ENCODE measurements at regions not wholly inside any gene's neighbourhood (a gene's known extent, or its start where the extent isn't known, plus 50 kb on each side); places are given as distances from the start of the nearest gene placed in this dataset.

DNA sequence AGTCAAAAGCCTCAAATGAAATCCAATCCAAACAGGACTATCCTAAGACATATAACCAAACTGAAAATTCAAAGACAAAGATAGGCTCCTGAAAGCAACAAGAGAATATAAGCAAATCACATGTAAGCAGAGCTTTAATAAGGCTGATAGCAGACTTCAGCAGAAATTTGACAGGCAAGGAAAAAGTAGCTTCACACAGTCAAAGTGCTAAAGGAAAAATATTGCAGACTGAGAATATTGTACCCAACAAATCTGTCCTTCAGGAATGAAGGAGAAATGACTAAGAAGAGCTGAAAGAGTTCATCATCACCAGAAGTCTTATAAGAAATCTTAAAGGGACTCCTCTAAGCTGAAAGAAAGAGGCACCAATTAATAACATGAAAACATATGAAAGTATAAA is 150.0 kb downstream of the EVA1A start:
- no peaks in the 10 kb centered on the region for H3K27me3 ChIP-seq (ENCODE audit: control insufficient read depth in 2 of 2, insufficient read depth in 2 of 2, low read length in 2 of 2)
- ATAC-seq: no peak

More for the DNA sequence above, 150.0 kb downstream of the EVA1A start:
- in situ Hi-C loops (cut with MboI): no loop called here
- Histone ChIP-seq H3K4me1 (replicated peaks in 1 of 2; ENCODE audit: control insufficient read depth in 2 of 2, insufficient read depth in 2 of 2, low read length in 2 of 2) (no peaks in the 10 kb centered on the region), H3K36me3 (ENCODE audit: control insufficient read depth, insufficient read depth, low read length) (no peaks in the 10 kb centered on the region), H3K4me2 (ENCODE audit: insufficient read depth, low read length) (no peak overlapping the region), H3K9ac (ENCODE audit: insufficient read depth in 1 of 2, low read depth in 2 of 2, low read length in 2 of 2) (no peak overlapping the region), H3K9me3 (replicated peaks; ENCODE audit: control insufficient read depth, insufficient read depth, low read depth, low read length) (no peaks in the 10 kb centered on the region), H3K27ac (ENCODE audit: extremely low read depth, low read depth, low read length) (no peak overlapping the region), H2AFZ (ENCODE audit: low read depth, low read length) (no peak overlapping the region), H3K79me2 (ENCODE audit: control insufficient read depth, insufficient read depth, low read length) (no peaks in the 10 kb centered on the region), H3K9me1 (ENCODE audit: control insufficient read depth, insufficient read depth, low read length) (no peaks in the 10 kb centered on the region), H4K20me1 (replicated peaks; ENCODE audit: control insufficient read depth, insufficient read depth, low read length) (no peaks in the 10 kb centered on the region), H3K4me3 (no peak overlapping the region)
- POLR2A ChIA-PET: no interaction called here
- no TSS peak for BruUV-seq (replicated peaks)
- no peak for FAIRE-seq
- TF ChIP-seq MAFK (IDR thresholded peaks at IDR 0.05; ENCODE audit: low read length) (no peak), MAFF (IDR thresholded peaks at IDR 0.05; ENCODE audit: low read length) (no peak), EP400 (IDR thresholded peaks at IDR 0.05) (no peak), RCOR1 (IDR thresholded peaks at IDR 0.05; ENCODE audit: borderline replicate concordance in 1 of 2, low read depth in 2 of 2, low read length in 2 of 2) (no peak), RFX5 (IDR thresholded peaks at IDR 0.05; ENCODE audit: low read depth, low read length) (no peak), TEAD4 (IDR thresholded peaks at IDR 0.05; ENCODE audit: low read length) (no peak), TEAD4 (CRISPR knock-in tag; IDR thresholded peaks at IDR 0.05; ENCODE audit: borderline replicate concordance) (no peak), CBFA2T3 (IDR thresholded peaks at IDR 0.05) (no peak), TBL1XR1 (IDR thresholded peaks at IDR 0.05; ENCODE audit: low read length in 2 of 2) (no peak), SLC30A9 (CRISPR knock-in tag; IDR thresholded peaks at IDR 0.05) (no peak), EZH2 (IDR thresholded peaks at IDR 0.05; ENCODE audit: borderline replicate concordance, low read depth, low read length) (no peak)
- TF ChIP-seq, protein P1, sequence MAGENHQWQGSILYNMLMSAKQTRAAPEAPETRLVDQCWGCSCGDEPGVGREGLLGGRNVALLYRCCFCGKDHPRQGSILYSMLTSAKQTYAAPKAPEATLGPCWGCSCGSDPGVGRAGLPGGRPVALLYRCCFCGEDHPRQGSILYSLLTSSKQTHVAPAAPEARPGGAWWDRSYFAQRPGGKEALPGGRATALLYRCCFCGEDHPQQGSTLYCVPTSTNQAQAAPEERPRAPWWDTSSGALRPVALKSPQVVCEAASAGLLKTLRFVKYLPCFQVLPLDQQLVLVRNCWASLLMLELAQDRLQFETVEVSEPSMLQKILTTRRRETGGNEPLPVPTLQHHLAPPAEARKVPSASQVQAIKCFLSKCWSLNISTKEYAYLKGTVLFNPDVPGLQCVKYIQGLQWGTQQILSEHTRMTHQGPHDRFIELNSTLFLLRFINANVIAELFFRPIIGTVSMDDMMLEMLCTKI (IDR thresholded peaks at IDR 0.05; ENCODE audit: partially characterized antibody): no peak
- TF ChIP-seq, protein P2, sequence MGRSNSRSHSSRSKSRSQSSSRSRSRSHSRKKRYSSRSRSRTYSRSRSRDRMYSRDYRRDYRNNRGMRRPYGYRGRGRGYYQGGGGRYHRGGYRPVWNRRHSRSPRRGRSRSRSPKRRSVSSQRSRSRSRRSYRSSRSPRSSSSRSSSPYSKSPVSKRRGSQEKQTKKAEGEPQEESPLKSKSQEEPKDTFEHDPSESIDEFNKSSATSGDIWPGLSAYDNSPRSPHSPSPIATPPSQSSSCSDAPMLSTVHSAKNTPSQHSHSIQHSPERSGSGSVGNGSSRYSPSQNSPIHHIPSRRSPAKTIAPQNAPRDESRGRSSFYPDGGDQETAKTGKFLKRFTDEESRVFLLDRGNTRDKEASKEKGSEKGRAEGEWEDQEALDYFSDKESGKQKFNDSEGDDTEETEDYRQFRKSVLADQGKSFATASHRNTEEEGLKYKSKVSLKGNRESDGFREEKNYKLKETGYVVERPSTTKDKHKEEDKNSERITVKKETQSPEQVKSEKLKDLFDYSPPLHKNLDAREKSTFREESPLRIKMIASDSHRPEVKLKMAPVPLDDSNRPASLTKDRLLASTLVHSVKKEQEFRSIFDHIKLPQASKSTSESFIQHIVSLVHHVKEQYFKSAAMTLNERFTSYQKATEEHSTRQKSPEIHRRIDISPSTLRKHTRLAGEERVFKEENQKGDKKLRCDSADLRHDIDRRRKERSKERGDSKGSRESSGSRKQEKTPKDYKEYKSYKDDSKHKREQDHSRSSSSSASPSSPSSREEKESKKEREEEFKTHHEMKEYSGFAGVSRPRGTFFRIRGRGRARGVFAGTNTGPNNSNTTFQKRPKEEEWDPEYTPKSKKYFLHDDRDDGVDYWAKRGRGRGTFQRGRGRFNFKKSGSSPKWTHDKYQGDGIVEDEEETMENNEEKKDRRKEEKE (IDR thresholded peaks at IDR 0.05; ENCODE audit: borderline replicate concordance in 1 of 2, control insufficient read depth in 1 of 2, low read depth in 2 of 2, low read length in 1 of 2): no peak
- DNase-seq (ENCODE audit: extremely low read depth in 1 of 4, low spot score in 3 of 4): no peak
- CTCF ChIA-PET (ENCODE audit: low intra/inter-chr PET ratio): no interaction called here
- intact Hi-C loops (cut with micrococcal nuclease): loop anchor here (10.0 kb wide), 1 partner anchor 716 kb away; no protein-coding TSS in a partner anchor

All from K562 (cell line).